Activated CD4-positive, alpha-beta T cell treated with anti-CD3 and anti-CD28 coated beads, Interleukin-2, amount 50 U/mL, for 4 hours (primary cell): ENCODE measurements at regions not wholly inside any gene's neighbourhood (a gene's known extent, or its start where the extent isn't known, plus 50 kb on each side); places are given as distances from the start of the nearest gene placed in this dataset.
"Not testable (repeated sequence)": the region's sequence is repeated elsewhere in the genome, so short reads cannot be mapped to it uniquely, and the experiment has no call there.

Experiments
- DNase-seq, 2 experiments: peaks; one replicate each; pipeline ENCODE4 v3.0.0-alpha.2; 2020

- DNase-seq = peak; percentile 23 to 35
Measured at GRCh38 chr7:25069900-25070443, 55.1 kb downstream of the CYCS start.

DNA sequence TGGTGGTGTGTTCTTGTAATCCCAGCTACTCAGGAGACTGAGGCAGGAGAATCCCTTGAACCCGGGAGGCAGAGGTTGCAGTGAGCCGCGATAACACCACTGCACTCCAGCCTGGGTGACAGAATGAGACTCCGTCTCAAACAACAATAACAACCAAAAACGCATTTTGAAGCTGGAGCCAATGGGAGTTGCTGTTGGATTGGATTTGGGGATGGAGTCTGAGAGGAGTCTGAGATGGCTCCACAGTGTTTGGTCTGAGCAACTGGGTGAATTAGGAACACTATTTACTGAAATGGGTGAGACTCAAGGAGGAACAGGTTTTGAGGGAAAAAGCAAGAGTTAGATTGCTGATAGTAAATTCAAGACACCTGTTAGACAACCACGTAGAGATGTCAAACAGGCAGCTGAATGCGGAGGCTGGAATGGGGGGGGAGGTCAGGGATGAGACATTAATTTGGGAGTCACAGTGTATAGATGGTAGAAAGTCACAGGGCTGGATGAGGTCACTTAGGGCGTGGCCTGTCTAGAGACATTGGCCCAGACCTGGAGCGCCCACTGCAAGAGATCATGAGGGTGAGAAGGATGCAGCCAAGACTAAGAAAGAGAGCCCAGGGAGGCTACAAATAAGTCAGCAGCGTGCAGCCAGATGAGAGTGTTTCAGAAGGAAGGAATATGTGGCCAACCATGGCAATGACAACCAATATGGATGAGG, 56.4 kb downstream of the CYCS start:
- DNase-seq = no peak

- DNase-seq = no peak
Measured at GRCh38 chr7:25067726-25068501, 57.1 kb downstream of the CYCS start.

GRCh38 chr7:25066253-25066652, 58.8 kb downstream of the CYCS start:
- DNase-seq = no peak

DNA sequence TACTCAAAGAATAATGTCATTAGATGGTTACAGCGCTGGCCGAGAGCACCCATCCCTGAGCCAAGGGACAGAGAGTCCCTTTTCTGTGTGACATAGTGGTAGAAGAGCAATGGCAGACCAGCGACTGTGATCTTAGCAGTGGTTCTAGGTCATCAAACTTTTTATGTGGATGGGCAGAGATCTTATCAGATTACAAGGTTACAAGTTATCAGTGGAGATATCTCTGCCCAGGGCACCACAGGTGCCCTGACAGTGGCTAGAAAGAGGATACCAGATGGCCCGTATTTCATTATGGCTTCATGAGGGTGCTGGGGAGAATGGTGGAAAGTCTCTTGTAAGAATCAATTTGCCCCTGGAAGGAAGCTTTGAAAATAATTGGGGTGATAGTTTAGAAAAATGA, 62.7 kb downstream of the CYCS start:
- DNase-seq = no peak

DNA sequence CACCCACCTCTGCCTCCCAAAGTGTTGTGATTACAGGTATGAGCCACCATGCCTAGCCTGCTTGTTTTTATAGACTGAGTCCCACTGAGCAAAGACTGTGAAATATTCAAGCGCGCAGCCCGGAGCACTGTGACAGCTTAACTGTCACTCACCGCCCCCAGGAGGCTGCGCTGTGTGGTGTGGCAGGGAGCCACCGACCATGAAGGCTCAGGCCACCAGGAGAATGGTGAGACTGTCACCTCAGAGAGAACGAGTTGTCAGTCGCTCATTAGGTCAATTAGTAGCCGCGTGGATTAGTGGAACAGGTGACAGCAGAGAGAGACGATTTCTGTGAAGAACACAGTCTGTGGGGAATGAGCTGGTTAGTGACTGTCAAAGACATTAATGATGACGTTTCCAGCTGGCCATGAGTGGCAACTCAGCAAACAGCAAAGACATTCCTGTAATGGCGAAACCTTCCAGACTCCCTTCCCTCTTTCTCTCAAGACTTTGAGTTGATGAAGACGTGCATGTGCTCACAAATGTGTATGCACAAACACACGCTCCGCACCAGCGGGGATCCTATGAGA, 64.5 kb downstream of the CYCS start:
- DNase-seq = no peak

DNA sequence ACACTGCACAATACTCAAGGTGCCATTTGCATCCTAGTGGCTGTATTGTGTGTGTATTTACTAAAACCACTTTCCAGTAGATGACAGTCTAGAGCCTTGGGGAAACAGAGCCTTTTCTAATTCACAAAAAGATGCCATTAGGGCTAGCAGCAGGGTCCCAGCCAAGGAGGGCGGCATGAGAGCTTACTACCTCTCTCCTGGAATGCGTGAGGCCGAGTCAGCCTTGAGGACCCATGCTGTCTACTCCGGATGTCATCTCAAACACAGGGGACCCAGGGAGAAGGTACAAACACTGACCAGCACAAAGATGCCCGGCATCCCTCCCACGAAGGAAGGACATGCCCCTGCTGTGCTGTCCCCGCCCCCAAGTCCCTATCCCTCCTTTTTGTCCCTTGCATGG, 65.5 kb downstream of the CYCS start:
- DNase-seq = no peak

GRCh38 chr7:25056368-25056767, 68.7 kb downstream of the CYCS start:
- no peak for DNase-seq

DNA sequence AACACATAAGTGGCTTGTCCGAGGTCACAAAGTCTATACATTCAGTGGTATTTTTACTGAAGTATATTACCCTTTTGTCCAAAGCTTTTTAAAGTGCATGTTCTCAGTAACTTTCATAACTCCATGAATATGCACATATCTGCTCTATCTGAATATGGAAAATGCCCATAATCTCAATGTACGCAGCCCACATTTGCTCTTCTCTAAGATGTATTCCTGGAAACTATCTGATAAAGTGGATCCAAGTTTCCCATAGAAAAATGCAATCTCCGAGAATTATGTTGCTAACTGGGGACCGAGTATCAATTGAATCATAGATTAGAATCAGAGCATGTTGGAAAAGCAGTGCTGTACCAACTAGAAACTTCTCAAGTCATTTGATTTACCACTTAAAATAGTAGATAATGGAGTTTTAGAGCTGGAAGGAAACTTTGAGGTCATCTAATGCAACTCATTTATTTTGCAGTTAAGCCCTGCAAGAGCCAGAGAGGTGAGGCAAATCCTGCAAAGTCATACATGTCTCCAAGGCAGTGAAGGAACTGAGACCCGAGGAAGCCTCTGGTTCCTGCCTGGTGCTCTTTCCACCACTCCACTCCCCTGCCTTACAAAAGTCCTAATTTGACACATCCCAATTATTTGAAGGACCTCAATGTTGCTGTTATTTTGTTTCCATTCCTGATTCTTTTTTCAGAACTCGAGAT, 69.4 kb downstream of the CYCS start:
- DNase-seq = no peak

DNA sequence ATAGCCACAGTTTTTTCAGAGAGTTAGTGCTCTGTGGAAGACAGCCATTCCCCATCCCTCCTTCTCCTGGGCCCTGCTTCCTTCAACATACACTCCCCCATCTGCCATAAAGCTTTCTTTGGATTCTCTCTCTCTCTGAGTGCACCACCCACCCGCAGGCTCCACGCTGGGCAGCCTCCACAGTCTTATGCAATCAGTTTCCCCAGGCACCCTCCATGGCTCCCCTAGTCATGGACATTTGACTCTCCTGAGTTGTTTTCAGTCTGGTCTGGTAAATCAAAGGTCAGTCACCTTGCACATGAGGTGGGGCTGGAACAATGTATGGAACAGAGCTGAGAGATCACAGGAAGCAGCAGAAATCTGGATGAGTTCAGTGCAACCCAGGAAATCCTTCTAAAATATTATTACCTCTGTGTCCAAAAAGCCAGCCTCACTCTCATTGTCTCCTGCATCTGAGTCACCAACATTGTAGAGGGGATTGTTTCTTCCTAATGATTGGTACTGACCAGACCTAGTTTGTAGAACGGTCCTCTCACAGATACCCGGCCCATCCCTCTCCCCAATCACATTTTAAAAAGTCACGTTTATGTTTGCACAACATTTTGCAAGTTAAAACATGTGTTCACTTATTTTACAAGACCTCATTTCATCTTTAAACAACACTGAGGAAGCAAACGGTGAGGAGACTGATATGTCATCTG, 70.1 kb downstream of the CYCS start:
- no peak for DNase-seq

DNA sequence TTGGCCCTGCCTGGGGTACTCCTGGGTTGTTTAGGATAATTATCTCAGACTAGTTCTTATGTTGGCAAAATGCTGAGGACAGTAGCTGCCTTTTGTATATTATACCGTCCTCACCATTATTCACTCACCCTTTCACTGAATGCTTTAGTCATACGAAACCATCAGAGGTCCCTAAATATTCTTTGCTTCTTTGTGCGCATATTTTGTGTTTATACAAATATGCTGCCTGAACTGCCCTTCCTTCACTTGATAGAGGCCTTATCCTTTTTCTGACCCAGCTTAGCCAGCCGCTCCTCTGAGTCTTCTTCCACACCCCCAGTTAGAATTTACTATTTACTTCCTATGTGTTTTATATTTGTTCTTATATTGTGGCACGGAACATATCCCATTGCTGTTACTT, 70.2 kb upstream of the OSBPL3 start:
- no peak for DNase-seq

- DNase-seq = no peak
Measured at GRCh38 chr7:25048444-25048834, 68.5 kb upstream of the OSBPL3 start.

DNA sequence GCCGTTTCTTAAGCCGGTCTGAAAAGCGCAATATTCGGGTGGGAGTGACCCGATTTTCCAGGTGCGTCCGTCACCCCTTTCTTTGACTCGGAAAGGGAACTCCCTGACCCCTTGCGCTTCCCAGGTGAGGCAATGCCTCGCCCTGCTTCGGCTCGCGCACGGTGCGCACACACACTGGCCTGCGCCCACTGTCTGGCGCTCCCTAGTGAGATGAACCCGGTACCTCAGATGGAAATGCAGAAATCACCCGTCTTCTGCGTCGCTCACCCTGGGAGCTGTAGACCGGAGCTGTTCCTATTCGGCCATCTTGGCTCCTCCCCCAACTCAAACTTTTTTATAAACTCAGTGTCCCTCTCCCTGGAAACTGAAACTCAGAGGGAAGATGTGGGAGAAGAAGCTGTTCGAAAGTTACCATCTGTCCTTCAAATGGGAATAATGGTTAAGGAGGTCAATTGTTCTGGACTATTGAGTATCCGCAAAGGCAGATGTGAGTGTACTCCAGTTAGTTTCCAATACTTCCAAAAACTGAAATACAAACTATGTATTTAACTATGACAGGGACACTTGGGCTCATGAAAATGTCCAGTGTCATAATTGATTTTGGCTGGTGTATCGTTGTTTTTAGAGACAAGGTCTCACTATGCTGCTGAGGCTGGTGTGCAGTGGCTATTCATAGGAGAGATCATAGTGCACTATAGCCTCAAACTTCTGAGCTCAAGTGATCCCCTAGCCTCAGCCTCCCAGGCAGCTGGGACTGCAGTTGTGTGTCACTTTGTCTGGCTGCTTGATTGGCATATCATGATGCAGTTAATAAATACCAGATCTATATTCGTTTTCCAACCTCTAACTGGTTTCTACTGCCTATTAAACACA, 67.8 kb upstream of the OSBPL3 start:
- not testable (repeated sequence) for DNase-seq

DNA sequence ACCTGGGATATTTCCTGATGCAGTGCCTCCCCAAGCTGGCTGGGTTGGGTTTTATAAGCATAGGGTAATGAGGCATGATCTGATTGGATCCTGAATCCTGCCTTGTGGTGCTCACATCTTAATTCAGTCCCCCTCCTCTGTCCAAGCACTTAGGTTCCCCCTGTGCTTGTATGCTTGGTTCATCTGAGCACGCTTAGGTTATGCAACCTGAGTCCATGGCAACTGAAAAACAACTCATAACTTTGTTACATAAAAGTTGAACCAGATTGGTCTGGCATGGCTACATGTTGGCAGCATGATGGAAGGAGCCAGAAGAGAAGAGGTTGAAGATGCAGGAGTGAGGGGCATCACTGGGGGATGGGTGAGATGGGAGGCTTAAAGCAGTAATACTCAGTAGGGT, 57.3 kb upstream of the OSBPL3 start:
- DNase-seq = no peak

GRCh38 chr7:25035274-25035673, 55.3 kb upstream of the OSBPL3 start:
- no peak for DNase-seq

- DNase-seq = no peak
Measured at GRCh38 chr7:25034136-25034535, 54.2 kb upstream of the OSBPL3 start.

DNA sequence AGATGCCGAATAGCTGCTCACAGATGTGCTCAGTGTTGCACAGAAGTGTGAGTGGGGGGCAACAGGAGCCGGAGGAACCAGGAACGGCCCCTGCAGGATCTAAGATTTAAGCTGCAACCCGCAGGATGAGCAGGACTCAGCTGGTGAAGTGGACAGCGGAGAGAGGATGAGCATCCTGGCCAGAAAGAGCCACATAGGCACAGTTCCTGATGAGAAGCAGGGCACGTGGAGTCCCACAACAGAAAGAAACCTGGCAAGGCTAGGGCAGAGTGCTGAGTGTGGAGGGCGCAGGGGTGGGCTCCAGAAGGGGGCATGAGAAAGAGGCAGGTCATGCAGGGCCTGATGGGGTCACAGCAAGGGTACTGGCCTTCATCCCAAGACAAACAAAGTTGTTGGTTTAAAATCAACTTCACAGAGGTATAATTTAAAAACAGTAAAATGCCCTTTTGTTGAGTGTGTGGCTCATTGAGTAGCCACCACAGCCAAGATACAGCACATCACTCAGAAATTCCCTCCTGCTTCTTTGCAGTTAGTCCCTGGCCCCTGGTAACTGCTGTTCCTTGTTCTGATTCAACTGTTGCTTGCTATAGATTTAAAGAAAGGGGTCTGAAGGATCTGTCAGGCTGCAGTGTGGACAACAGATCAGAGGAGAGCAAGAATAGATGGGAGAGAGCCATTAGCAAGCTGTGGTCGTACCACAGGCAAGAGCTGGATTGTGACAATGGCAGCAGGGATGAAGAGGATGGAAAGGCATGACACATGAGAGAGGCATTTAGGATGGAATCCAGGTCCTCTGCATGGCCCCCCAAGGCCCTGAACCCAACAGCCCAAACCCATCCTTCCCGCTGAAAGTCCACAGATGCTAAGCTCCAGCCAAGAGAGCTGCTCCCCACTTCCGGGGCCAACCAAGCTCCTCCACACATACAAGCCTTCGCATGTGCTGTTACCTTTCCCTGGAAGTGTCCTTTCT, 53.1 kb upstream of the OSBPL3 start:
- no peak for DNase-seq

DNA sequence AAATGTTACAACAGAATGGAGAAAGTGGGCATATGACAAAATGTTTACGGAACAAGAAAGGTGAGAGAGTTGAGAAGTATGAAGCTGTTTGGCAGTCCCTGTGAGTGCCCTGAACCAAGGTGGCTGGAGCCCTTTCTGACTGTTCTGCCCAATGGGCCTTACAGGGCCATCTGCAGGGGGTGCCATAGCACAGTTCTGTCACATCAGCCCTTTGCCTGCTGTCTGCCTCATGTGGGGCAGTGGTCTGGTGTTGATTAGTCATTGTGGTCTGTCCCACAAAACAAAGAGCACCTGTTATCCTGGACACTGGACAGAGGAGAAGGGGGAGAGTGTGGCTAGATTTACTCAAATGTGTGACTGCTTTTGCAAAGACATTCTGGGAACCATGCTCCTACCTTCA, 51.5 kb upstream of the OSBPL3 start:
- no peak for DNase-seq

- peak in 1 of 2 experiments; percentile 5 for DNase-seq
Measured at GRCh38 chr7:25031007-25031406, 51.0 kb upstream of the OSBPL3 start.
